ENCODE measurements at regions not wholly inside any gene's neighbourhood (a gene's known extent, or its start where the extent isn't known, plus 50 kb on each side); places are given as distances from the start of the nearest gene placed in this dataset.

GRCh38 chr13:97853550-97853949 lies 99.9 kb upstream of the IPO5 start:
- H3K36me3 ChIP-seq (ENCODE audit: control insufficient read depth in 4 of 4, insufficient read depth in 4 of 4, low read length in 3 of 4) = no peaks in the 10 kb centered on the region
- H3K4me1 ChIP-seq (ENCODE audit: control extremely low read depth in 1 of 4, control insufficient read depth in 4 of 4, insufficient read depth in 4 of 4, low read length in 3 of 4) = peaks cover 0 to 9% (median 3%) of the 10 kb centered on the region in 4 experiments
- no peak overlapping the region for H3K4me3 ChIP-seq (ENCODE audit: control insufficient read depth in 1 of 7, extremely low read depth in 1 of 7, insufficient read depth in 4 of 7, low read depth in 2 of 7, low read length in 6 of 7)
- H3K9me3 ChIP-seq (ENCODE audit: control extremely low read depth in 1 of 5, control insufficient read depth in 4 of 5, insufficient read depth in 2 of 5, low read depth in 1 of 5, low read length in 4 of 5) = no peaks in the 10 kb centered on the region
- POLR2A ChIA-PET = no interaction called here
- H3K27me3 ChIP-seq (replicated peaks in 2 of 5; ENCODE audit: control insufficient read depth in 4 of 5, insufficient read depth in 5 of 5, low read length in 4 of 5) = peaks cover 0 to 9% (median 8%) of the 10 kb centered on the region in 5 experiments
- CTCF ChIA-PET = no interaction called here
- peak in 1 of 3 donors; percentile 5 for DNase-seq
- no peak overlapping the region for H3K27ac ChIP-seq (ENCODE audit: insufficient read depth in 1 of 2, low read depth in 1 of 2, low read length in 2 of 2, poor library complexity in 1 of 2, severe bottlenecking in 2 of 2)
- 78% methylated on average over 3 of the region's 4 CpGs for WGBS (ENCODE audit: insufficient coverage)

GRCh38 chr13:97855570-97856303 lies 97.7 kb upstream of the IPO5 start:
- H3K4me1 ChIP-seq (ENCODE audit: control extremely low read depth in 1 of 4, control insufficient read depth in 4 of 4, insufficient read depth in 4 of 4, low read length in 3 of 4) = peaks cover 0 to 4% (median under 1%) of the 10 kb centered on the region in 4 experiments
- H3K36me3 ChIP-seq (ENCODE audit: control insufficient read depth in 4 of 4, insufficient read depth in 4 of 4, low read length in 3 of 4) = no peaks in the 10 kb centered on the region
- ChIA-PET CTCF (interaction anchor here (0.7 to 1.7 kb wide), 8 partner anchors 10 to 1020 kb away, joined by 3 to 5 read pairs (median 3); no protein-coding TSS in a partner anchor), POLR2A (no interaction called here)
- no peaks in the 10 kb centered on the region for H3K9me3 ChIP-seq (ENCODE audit: control extremely low read depth in 1 of 5, control insufficient read depth in 4 of 5, insufficient read depth in 2 of 5, low read depth in 1 of 5, low read length in 4 of 5)
- H3K27ac ChIP-seq (ENCODE audit: insufficient read depth in 1 of 2, low read depth in 1 of 2, low read length in 2 of 2, poor library complexity in 1 of 2, severe bottlenecking in 2 of 2) = no peak overlapping the region
- 51% methylated on average over 12 of the region's 13 CpGs for WGBS (ENCODE audit: insufficient coverage)
- H3K27me3 ChIP-seq (replicated peaks in 2 of 5; ENCODE audit: control insufficient read depth in 4 of 5, insufficient read depth in 5 of 5, low read length in 4 of 5) = peaks cover 0 to 13% (median 9%) of the 10 kb centered on the region in 5 experiments
- H3K4me3 ChIP-seq (ENCODE audit: control insufficient read depth in 1 of 7, extremely low read depth in 1 of 7, insufficient read depth in 4 of 7, low read depth in 2 of 7, low read length in 6 of 7) = no peak overlapping the region
- DNase-seq = peak; percentile 47 to 70 (median 65)

- CTCF ChIA-PET = interaction anchor here (0.7 to 1.7 kb wide), 9 partner anchors 9 to 1019 kb away, joined by 3 to 5 read pairs (median 3); no protein-coding TSS in a partner anchor
Measured at GRCh38 chr13:97856304-97856675, 97.2 kb upstream of the IPO5 start.

GRCh38 chr13:97858161-97858560 lies 95.3 kb upstream of the IPO5 start:
- WGBS (ENCODE audit: insufficient coverage) = 100% methylated on average over 2 of the region's 2 CpGs
- DNase-seq = no peak
- no peaks in the 10 kb centered on the region for H3K36me3 ChIP-seq (ENCODE audit: control insufficient read depth in 4 of 4, insufficient read depth in 4 of 4, low read length in 3 of 4)
- H3K27me3 ChIP-seq (replicated peaks in 2 of 5; ENCODE audit: control insufficient read depth in 4 of 5, insufficient read depth in 5 of 5, low read length in 4 of 5) = peaks cover 0 to 13% (median 10%) of the 10 kb centered on the region in 5 experiments
- H3K4me3 ChIP-seq (ENCODE audit: control insufficient read depth in 1 of 7, extremely low read depth in 1 of 7, insufficient read depth in 4 of 7, low read depth in 2 of 7, low read length in 6 of 7) = no peak overlapping the region
- ChIA-PET CTCF (interaction anchor here (0.5 kb wide), 1 partner anchor 548 kb away, joined by 3 read pairs; no protein-coding TSS in a partner anchor), POLR2A (no interaction called here)
- no peaks in the 10 kb centered on the region for H3K9me3 ChIP-seq (ENCODE audit: control extremely low read depth in 1 of 5, control insufficient read depth in 4 of 5, insufficient read depth in 2 of 5, low read depth in 1 of 5, low read length in 4 of 5)
- peaks cover 0 to 4% (median under 1%) of the 10 kb centered on the region in 4 experiments for H3K4me1 ChIP-seq (ENCODE audit: control extremely low read depth in 1 of 4, control insufficient read depth in 4 of 4, insufficient read depth in 4 of 4, low read length in 3 of 4)
- H3K27ac ChIP-seq (ENCODE audit: insufficient read depth in 1 of 2, low read depth in 1 of 2, low read length in 2 of 2, poor library complexity in 1 of 2, severe bottlenecking in 2 of 2) = no peak overlapping the region

More at GRCh38 chr13:97856304-97856675, 97.2 kb upstream of the IPO5 start:
- Histone ChIP-seq H3K4me3 (ENCODE audit: control insufficient read depth in 1 of 7, extremely low read depth in 1 of 7, insufficient read depth in 4 of 7, low read depth in 2 of 7, low read length in 6 of 7) (no peak overlapping the region), H3K9me3 (ENCODE audit: control extremely low read depth in 1 of 5, control insufficient read depth in 4 of 5, insufficient read depth in 2 of 5, low read depth in 1 of 5, low read length in 4 of 5) (no peaks in the 10 kb centered on the region), H3K36me3 (ENCODE audit: control insufficient read depth in 4 of 4, insufficient read depth in 4 of 4, low read length in 3 of 4) (no peaks in the 10 kb centered on the region), H3K27ac (ENCODE audit: insufficient read depth in 1 of 2, low read depth in 1 of 2, low read length in 2 of 2, poor library complexity in 1 of 2, severe bottlenecking in 2 of 2) (no peak overlapping the region), H3K27me3 (replicated peaks in 2 of 5; ENCODE audit: control insufficient read depth in 4 of 5, insufficient read depth in 5 of 5, low read length in 4 of 5) (peaks cover 0 to 13% (median 12%) of the 10 kb centered on the region in 5 experiments), H3K4me1 (ENCODE audit: control extremely low read depth in 1 of 4, control insufficient read depth in 4 of 4, insufficient read depth in 4 of 4, low read length in 3 of 4) (peaks cover 0 to 4% (median under 1%) of the 10 kb centered on the region in 4 experiments)
- 95% methylated on average over 3 of the region's 4 CpGs for WGBS (ENCODE audit: insufficient coverage)
- DNase-seq = no peak
- POLR2A ChIA-PET = no interaction called here

GRCh38 chr13:97866346-97866745 lies 87.1 kb upstream of the IPO5 start:
- no peaks in the 10 kb centered on the region for H3K36me3 ChIP-seq (ENCODE audit: control insufficient read depth in 4 of 4, insufficient read depth in 4 of 4, low read length in 3 of 4)
- H3K9me3 ChIP-seq (ENCODE audit: control extremely low read depth in 1 of 5, control insufficient read depth in 4 of 5, insufficient read depth in 2 of 5, low read depth in 1 of 5, low read length in 4 of 5) = peaks cover 0 to 8% (median 0%) of the 10 kb centered on the region in 5 experiments
- H3K4me1 ChIP-seq (ENCODE audit: control extremely low read depth in 1 of 4, control insufficient read depth in 4 of 4, insufficient read depth in 4 of 4, low read length in 3 of 4) = no peaks in the 10 kb centered on the region
- ChIA-PET CTCF (interaction anchor here (1.6 kb wide), 1 partner anchor 10 kb away, joined by 5 read pairs; no protein-coding TSS in a partner anchor), POLR2A (no interaction called here)
- DNase-seq = no peak
- WGBS (ENCODE audit: insufficient coverage) = 98% methylated on average over 4 of the region's 4 CpGs
- no peak overlapping the region for H3K4me3 ChIP-seq (ENCODE audit: control insufficient read depth in 1 of 7, extremely low read depth in 1 of 7, insufficient read depth in 4 of 7, low read depth in 2 of 7, low read length in 6 of 7)
- peaks cover 0 to 4% (median 0%) of the 10 kb centered on the region in 5 experiments for H3K27me3 ChIP-seq (replicated peaks in 2 of 5; ENCODE audit: control insufficient read depth in 4 of 5, insufficient read depth in 5 of 5, low read length in 4 of 5)
- H3K27ac ChIP-seq (ENCODE audit: insufficient read depth in 1 of 2, low read depth in 1 of 2, low read length in 2 of 2, poor library complexity in 1 of 2, severe bottlenecking in 2 of 2) = no peak overlapping the region

- no peak overlapping the region for H3K27ac ChIP-seq (ENCODE audit: insufficient read depth in 1 of 2, low read depth in 1 of 2, low read length in 2 of 2, poor library complexity in 1 of 2, severe bottlenecking in 2 of 2)
- CTCF ChIA-PET = no interaction called here
- 80% methylated on average over 3 of the region's 3 CpGs for WGBS (ENCODE audit: insufficient coverage)
- no peak for DNase-seq
- H3K4me3 ChIP-seq (ENCODE audit: control insufficient read depth in 1 of 7, extremely low read depth in 1 of 7, insufficient read depth in 4 of 7, low read depth in 2 of 7, low read length in 6 of 7) = no peak overlapping the region
- H3K9me3 ChIP-seq (ENCODE audit: control extremely low read depth in 1 of 5, control insufficient read depth in 4 of 5, insufficient read depth in 2 of 5, low read depth in 1 of 5, low read length in 4 of 5) = peaks cover 0 to 8% (median 0%) of the 10 kb centered on the region in 5 experiments
- peaks cover 0 to 2% (median 0%) of the 10 kb centered on the region in 5 experiments for H3K27me3 ChIP-seq (replicated peaks in 2 of 5; ENCODE audit: control insufficient read depth in 4 of 5, insufficient read depth in 5 of 5, low read length in 4 of 5)
- H3K4me1 ChIP-seq (ENCODE audit: control extremely low read depth in 1 of 4, control insufficient read depth in 4 of 4, insufficient read depth in 4 of 4, low read length in 3 of 4) = no peaks in the 10 kb centered on the region
- POLR2A ChIA-PET = no interaction called here
- H3K36me3 ChIP-seq (ENCODE audit: control insufficient read depth in 4 of 4, insufficient read depth in 4 of 4, low read length in 3 of 4) = no peaks in the 10 kb centered on the region
Measured at GRCh38 chr13:97866751-97867150, 86.7 kb upstream of the IPO5 start.

- H3K4me1 ChIP-seq (ENCODE audit: control extremely low read depth in 1 of 4, control insufficient read depth in 4 of 4, insufficient read depth in 4 of 4, low read length in 3 of 4) = no peaks in the 10 kb centered on the region
- no peaks in the 10 kb centered on the region for H3K9me3 ChIP-seq (ENCODE audit: control extremely low read depth in 1 of 5, control insufficient read depth in 4 of 5, insufficient read depth in 2 of 5, low read depth in 1 of 5, low read length in 4 of 5)
- ChIA-PET POLR2A (no interaction called here), CTCF (no interaction called here)
- H3K36me3 ChIP-seq (ENCODE audit: control insufficient read depth in 4 of 4, insufficient read depth in 4 of 4, low read length in 3 of 4) = no peaks in the 10 kb centered on the region
- H3K4me3 ChIP-seq (ENCODE audit: control insufficient read depth in 1 of 7, extremely low read depth in 1 of 7, insufficient read depth in 4 of 7, low read depth in 2 of 7, low read length in 6 of 7) = no peak overlapping the region
- H3K27ac ChIP-seq (ENCODE audit: insufficient read depth in 1 of 2, low read depth in 1 of 2, low read length in 2 of 2, poor library complexity in 1 of 2, severe bottlenecking in 2 of 2) = no peak overlapping the region
- no peak for DNase-seq
- no CpG with 5 or more reads among the region's 1 CpG for WGBS (ENCODE audit: insufficient coverage)
- H3K27me3 ChIP-seq (replicated peaks in 2 of 5; ENCODE audit: control insufficient read depth in 4 of 5, insufficient read depth in 5 of 5, low read length in 4 of 5) = peaks cover 0 to 6% (median 0%) of the 10 kb centered on the region in 5 experiments
Measured at GRCh38 chr13:97873398-97873797, 80.1 kb upstream of the IPO5 start.

Measured in common myeloid progenitor, CD34-positive (primary cell).